OCI-LY3 (cell line): ENCODE measurements at regions not wholly inside any gene's neighbourhood (a gene's known extent, or its start where the extent isn't known, plus 50 kb on each side); places are given as distances from the start of the nearest gene placed in this dataset.

Experiments used
- H2AFZ ChIP-seq: fragments of 200-600, 300-600 bp; shearing (Covaris generic); 2 replicates; pipeline ENCODE4 v1.6.0; 2014; ENCODE audit warnings: antibody characterized with exemption, low read depth, low read length
- H3K27ac ChIP-seq: fragments of 200-600, 300-600 bp; sonication (generic); 2 replicates; pipeline ENCODE4 v1.5.1; 2014; ENCODE audit warnings: mild to moderate bottlenecking, low read length, moderate library complexity, mixed read lengths
- H3K27me3 ChIP-seq: fragments of 200-600, 300-600 bp; sonication (generic); 2 replicates; pipeline ENCODE4 v1.6.1; 2014; ENCODE audit warnings: low read depth, low read length, mixed read lengths
- H3K36me3 ChIP-seq: fragments of 200-600, 300-600 bp; sonication (generic); replicated peaks from 2 replicates; pipeline ENCODE3; 2014; ENCODE audit warnings: low read depth, low read length, mixed read lengths
- H3K4me1 ChIP-seq: fragments of 300-600, 200-600 bp; sonication (generic); 2 replicates; pipeline ENCODE4 v1.6.1; 2014; ENCODE audit warnings: low read length, mixed read lengths
- H3K4me2 ChIP-seq: fragments of 200-600, 300-600 bp; sonication (generic); 2 replicates; pipeline ENCODE4 v1.6.1; 2014; ENCODE audit warnings: low read length, mixed read lengths
- H3K4me3 ChIP-seq: fragments of 300-600, 200-600 bp; sonication (generic); 2 replicates; pipeline ENCODE4 v1.5.1; 2014; ENCODE audit warnings: antibody characterized with exemption, mild to moderate bottlenecking, low read length, moderate library complexity
- H3K79me2 ChIP-seq: fragments of 300-600, 200-600 bp; shearing (Covaris generic); 2 replicates; pipeline ENCODE4 v1.6.1; 2014; ENCODE audit warnings: mild to moderate bottlenecking, low read length, mixed read lengths
- H3K9ac ChIP-seq: fragments of 300-600, 200-600 bp; shearing (Covaris generic); 2 replicates; pipeline ENCODE4 v1.6.0; 2014; ENCODE audit warnings: mild to moderate bottlenecking, low read length, moderate library complexity
- H3K9me3 ChIP-seq: fragments of 200-600, 300-600 bp; shearing (Covaris generic); 2 replicates; pipeline ENCODE4 v1.6.1; 2014; ENCODE audit warnings: low read length, mixed read lengths; ENCODE audit not compliant: insufficient read depth
- H4K20me1 ChIP-seq: fragments of 200-600, 300-600 bp; sonication (generic); 2 replicates; pipeline ENCODE4 v1.6.1; 2016; ENCODE audit warnings: low read length, mixed read lengths; ENCODE audit not compliant: insufficient read depth
- EZH2phosphoT487 ChIP-seq: fragments of 200-600 bp; shearing (Covaris generic); IDR thresholded peaks from 2 replicates; pipeline ENCODE4 v1.6.1; 2018; ENCODE audit warnings: antibody characterized with exemption, mixed run types, low read depth
- TF ChIP-seq, protein P1 (sequence below): fragments of 200-600, 300-600 bp; sonication (generic); IDR thresholded peaks from 2 replicates; pipeline ENCODE4 v1.5.1; 2014; ENCODE audit warnings: antibody characterized with exemption, low read length, low read depth

DNA sequence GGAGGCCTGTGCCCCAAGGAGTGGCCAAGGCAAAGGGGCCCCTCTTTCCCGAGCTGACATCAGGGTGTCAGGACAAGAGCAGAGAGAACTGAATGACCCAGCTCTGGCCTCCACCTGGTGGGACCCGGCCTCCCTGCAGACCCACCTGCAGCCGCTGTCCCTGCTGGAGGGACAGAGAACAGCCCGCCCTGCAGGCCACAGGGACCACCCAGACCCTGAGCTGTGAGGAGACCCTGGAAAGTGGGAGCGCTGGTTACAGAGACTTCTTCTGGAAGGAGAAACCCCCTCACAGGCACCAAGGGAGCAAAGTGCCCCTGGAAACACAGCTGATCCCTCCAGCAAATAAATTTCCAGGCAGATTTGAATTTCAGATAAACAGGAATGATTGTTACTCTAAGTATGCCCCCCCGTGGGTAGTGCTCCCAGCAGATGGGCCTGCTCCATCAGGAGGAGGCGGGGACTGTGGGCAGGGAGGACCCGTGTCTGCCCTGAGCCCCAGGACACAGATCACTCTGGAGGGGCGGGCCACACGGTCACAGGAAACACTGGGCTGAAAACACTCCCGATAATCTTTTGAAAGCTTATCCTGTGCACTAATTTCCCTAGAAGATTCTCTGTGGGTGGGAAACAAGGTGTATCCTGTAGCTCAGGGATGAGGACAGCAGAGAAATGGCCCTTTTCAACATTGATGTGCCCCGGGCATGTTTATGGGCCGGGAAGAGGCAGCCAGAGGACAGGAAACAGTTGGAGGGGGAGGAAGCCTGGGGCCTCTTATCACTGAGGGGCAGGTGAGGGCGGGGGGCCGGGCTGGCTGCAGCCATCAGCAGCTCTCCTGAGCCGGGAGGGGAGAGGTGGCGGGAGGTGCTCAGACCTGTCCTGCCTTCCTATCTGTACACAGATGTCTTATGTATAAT is 276.0 kb downstream of the ADGRD1 start:
- H3K79me2 ChIP-seq, result no peaks in the 10 kb centered on the region
- H4K20me1 ChIP-seq, result no peaks in the 10 kb centered on the region
- H3K36me3 ChIP-seq, result no peaks in the 10 kb centered on the region
- H3K27ac ChIP-seq, result no peak overlapping the region
- H3K4me3 ChIP-seq, result no peak overlapping the region
- H2AFZ ChIP-seq, result no peak overlapping the region
- TF ChIP-seq, protein P1, sequence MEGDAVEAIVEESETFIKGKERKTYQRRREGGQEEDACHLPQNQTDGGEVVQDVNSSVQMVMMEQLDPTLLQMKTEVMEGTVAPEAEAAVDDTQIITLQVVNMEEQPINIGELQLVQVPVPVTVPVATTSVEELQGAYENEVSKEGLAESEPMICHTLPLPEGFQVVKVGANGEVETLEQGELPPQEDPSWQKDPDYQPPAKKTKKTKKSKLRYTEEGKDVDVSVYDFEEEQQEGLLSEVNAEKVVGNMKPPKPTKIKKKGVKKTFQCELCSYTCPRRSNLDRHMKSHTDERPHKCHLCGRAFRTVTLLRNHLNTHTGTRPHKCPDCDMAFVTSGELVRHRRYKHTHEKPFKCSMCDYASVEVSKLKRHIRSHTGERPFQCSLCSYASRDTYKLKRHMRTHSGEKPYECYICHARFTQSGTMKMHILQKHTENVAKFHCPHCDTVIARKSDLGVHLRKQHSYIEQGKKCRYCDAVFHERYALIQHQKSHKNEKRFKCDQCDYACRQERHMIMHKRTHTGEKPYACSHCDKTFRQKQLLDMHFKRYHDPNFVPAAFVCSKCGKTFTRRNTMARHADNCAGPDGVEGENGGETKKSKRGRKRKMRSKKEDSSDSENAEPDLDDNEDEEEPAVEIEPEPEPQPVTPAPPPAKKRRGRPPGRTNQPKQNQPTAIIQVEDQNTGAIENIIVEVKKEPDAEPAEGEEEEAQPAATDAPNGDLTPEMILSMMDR, result no peak
- TF ChIP-seq EZH2phosphoT487, result no peak
- no peak overlapping the region for H3K9ac ChIP-seq
- no peak overlapping the region for H3K4me2 ChIP-seq
- H3K27me3 ChIP-seq, result no peaks in the 10 kb centered on the region
- no peaks in the 10 kb centered on the region for H3K4me1 ChIP-seq
- no peaks in the 10 kb centered on the region for H3K9me3 ChIP-seq

DNA sequence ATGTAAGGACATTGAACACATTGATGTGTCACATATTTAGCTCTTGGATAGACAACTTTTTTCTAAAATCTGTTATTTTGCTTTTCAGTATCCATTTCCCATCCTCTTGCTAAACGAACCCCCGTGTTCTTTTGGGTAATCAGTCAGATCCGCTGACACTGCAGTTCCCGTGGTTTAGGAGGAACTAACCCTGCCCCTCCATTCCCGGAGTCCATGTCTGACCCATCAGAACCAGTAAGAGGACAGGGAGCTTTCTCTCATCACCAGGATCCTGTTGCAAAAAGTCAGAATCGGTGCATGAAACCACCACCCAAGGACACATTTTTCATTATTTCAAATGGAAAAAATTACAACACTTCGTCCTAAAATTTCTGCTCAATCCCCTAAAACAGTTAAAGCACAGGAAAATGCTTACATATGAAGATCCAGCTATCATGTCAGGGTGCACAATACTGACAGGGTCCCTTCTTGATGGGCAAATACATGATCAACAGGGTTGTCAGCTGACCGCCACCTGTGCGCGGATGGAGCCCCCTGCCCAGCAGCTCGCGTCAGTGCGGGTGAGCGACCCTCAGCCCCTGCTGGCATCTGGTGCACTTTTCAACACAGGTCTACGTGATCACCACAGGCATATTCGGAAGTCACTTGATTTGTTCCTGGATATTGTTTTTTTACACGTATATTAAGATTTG is 276.8 kb downstream of the ADGRD1 start:
- Histone ChIP-seq H3K9me3 (no peaks in the 10 kb centered on the region), H3K79me2 (no peaks in the 10 kb centered on the region), H3K4me2 (no peak overlapping the region), H4K20me1 (no peaks in the 10 kb centered on the region), H3K27ac (no peak overlapping the region), H3K4me1 (no peaks in the 10 kb centered on the region), H2AFZ (no peak overlapping the region), H3K9ac (no peak overlapping the region), H3K4me3 (no peak overlapping the region), H3K27me3 (no peaks in the 10 kb centered on the region), H3K36me3 (no peaks in the 10 kb centered on the region)
- no peak for TF ChIP-seq EZH2phosphoT487
- TF ChIP-seq, protein P1, result no peak

DNA sequence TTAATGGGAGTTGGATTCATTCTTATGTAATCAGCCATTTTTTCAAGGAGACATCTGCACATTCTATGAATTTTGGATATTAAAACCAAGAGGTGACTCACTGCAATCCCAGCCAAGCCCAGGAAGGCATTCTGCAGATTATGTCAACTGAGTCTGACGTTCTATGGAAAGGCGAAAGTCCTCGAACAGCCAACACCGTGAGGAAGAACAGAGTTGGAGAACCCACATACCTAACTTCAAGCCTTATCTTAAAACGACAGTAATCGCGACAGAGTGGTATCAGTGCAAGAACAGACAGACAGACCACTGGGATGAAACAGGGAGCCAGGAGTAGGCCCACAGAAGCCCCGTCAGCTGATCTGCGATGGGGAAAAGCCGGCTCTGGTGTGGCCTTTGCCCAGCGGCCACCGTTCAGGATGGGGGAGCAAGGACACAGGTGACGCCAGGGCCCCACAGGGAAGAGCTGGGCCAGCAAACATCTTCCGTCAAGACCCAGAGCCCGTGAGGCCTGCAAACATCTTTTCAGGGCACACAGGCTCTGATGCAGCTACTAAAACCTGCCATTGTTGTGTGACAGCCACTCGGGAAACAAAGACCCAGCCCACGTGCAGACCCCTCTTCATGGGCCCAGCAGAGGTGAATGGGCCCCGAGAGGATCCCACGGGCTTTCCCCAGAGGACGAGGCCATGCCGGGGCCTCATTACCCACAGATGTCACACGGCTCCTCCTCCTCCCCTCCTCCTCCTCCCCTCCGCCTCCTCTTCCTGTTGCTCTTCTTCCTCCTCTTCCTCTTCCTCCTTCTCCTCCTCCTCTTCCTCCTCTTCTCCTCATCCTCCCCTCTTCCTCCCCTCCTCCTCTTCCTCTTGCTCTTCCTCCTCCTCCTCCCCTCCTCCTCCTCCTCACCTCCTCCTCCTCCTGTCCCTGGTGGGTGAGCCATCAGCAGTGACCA is 277.6 kb downstream of the ADGRD1 start:
- H3K27ac ChIP-seq, result no peak overlapping the region
- H3K79me2 ChIP-seq, result no peaks in the 10 kb centered on the region
- TF ChIP-seq, protein P1, result no peak
- TF ChIP-seq EZH2phosphoT487, result no peak
- no peak overlapping the region for H3K4me2 ChIP-seq
- H4K20me1 ChIP-seq, result no peaks in the 10 kb centered on the region
- no peaks in the 10 kb centered on the region for H3K9me3 ChIP-seq
- no peak overlapping the region for H3K9ac ChIP-seq
- no peaks in the 10 kb centered on the region for H3K4me1 ChIP-seq
- H3K36me3 ChIP-seq, result no peaks in the 10 kb centered on the region
- no peak overlapping the region for H2AFZ ChIP-seq
- no peaks in the 10 kb centered on the region for H3K27me3 ChIP-seq
- no peak overlapping the region for H3K4me3 ChIP-seq
